ENCODE measurements at regions not wholly inside any gene's neighbourhood (a gene's known extent, or its start where the extent isn't known, plus 50 kb on each side); places are given as distances from the start of the nearest gene placed in this dataset.
"Not testable (repeated sequence)": the region's sequence is repeated elsewhere in the genome, so short reads cannot be mapped to it uniquely, and the experiment has no call there.

GRCh38 chr9:17846948-17847655, 268.2 kb downstream of the SH3GL2 start:
- no peak for DNase-seq (ENCODE audit: low read depth)

GRCh38 chr9:17847908-17848307, 269.0 kb downstream of the SH3GL2 start:
- DNase-seq (ENCODE audit: low read depth), result no peak

- no peak for DNase-seq (ENCODE audit: low read depth)
These were observed 273.2 kb downstream of the SH3GL2 start for GRCh38 chr9:17852108-17852507.

GRCh38 chr9:17854487-17854886, 275.6 kb downstream of the SH3GL2 start:
- DNase-seq (ENCODE audit: low read depth), result no peak

GRCh38 chr9:17856995-17857394, 278.1 kb downstream of the SH3GL2 start:
- no peak for DNase-seq (ENCODE audit: low read depth)

- no peak for DNase-seq (ENCODE audit: low read depth)
These were observed 280.4 kb downstream of the SH3GL2 start for GRCh38 chr9:17859228-17859627.

GRCh38 chr9:17859987-17860386, 281.1 kb downstream of the SH3GL2 start:
- DNase-seq (ENCODE audit: low read depth), result no peak

- no peak for DNase-seq (ENCODE audit: low read depth)
These were observed 283.2 kb downstream of the SH3GL2 start for GRCh38 chr9:17862101-17862500.

GRCh38 chr9:17862629-17863028, 283.8 kb downstream of the SH3GL2 start:
- no peak for DNase-seq (ENCODE audit: low read depth)

GRCh38 chr9:17863213-17863883, 284.5 kb downstream of the SH3GL2 start:
- DNase-seq (ENCODE audit: low read depth), result no peak

GRCh38 chr9:17863924-17864323, 285.1 kb downstream of the SH3GL2 start:
- DNase-seq (ENCODE audit: low read depth), result no peak

GRCh38 chr9:17864951-17865350, 286.1 kb downstream of the SH3GL2 start:
- no peak for DNase-seq (ENCODE audit: low read depth)

- DNase-seq (ENCODE audit: low read depth), result no peak
These were observed 287.0 kb downstream of the SH3GL2 start for GRCh38 chr9:17865881-17866280.

GRCh38 chr9:17870722-17871121, 291.9 kb downstream of the SH3GL2 start:
- DNase-seq (ENCODE audit: low read depth), result no peak

GRCh38 chr9:17871213-17871890, 292.5 kb downstream of the SH3GL2 start:
- no peak for DNase-seq (ENCODE audit: low read depth)

- DNase-seq (ENCODE audit: low read depth), result no peak
These were observed 297.0 kb downstream of the SH3GL2 start for GRCh38 chr9:17875886-17876285.

GRCh38 chr9:17876687-17877086, 297.8 kb downstream of the SH3GL2 start:
- no peak for DNase-seq (ENCODE audit: low read depth)

- no peak for DNase-seq (ENCODE audit: low read depth)
These were observed 300.0 kb downstream of the SH3GL2 start for GRCh38 chr9:17878810-17879370.

- DNase-seq (ENCODE audit: low read depth), result no peak
These were observed 302.5 kb downstream of the SH3GL2 start for GRCh38 chr9:17881371-17881770.

- no peak for DNase-seq (ENCODE audit: low read depth)
These were observed 304.1 kb downstream of the SH3GL2 start for GRCh38 chr9:17882688-17883594.

- no peak for DNase-seq (ENCODE audit: low read depth)
These were observed 309.2 kb downstream of the SH3GL2 start for GRCh38 chr9:17888066-17888465.

- not testable (repeated sequence) for DNase-seq (ENCODE audit: low read depth)
These were observed 310.1 kb downstream of the SH3GL2 start for GRCh38 chr9:17888964-17889363.
